ENCODE measurements at regions not wholly inside any gene's neighbourhood (a gene's known extent, or its start where the extent isn't known, plus 50 kb on each side); places are given as distances from the start of the nearest gene placed in this dataset.

DNA sequence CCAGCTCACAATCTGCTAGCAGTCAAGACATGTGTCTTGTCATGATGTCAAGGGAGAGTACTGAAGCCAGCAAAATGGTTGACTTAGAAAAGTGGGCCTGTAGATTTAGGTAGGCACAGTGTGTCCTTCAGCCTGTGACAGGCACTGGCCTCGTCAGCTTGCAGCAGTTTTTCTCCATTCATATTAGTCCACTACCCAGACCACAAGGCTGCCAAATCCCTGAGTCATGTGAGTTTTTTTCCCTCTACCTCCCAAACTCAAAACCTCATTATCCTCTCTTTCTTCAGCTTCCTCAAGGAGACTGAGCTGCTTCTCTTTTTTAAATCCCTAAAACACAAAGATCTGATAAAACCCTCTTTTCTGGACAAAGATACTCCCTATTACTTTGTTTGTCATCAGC is 102.6 kb upstream of the HS3ST3A1 start:
- no peaks in the 10 kb centered on the region for H3K4me1 ChIP-seq (ENCODE audit: low read length)
- no peaks in the 10 kb centered on the region for H4K20me1 ChIP-seq (ENCODE audit: insufficient read depth, low read length)
- H3K27me3 ChIP-seq (ENCODE audit: low read depth, low read length), result no peaks in the 10 kb centered on the region
- H3K4me3 ChIP-seq (ENCODE audit: low read length), result no peak overlapping the region
- H3K9me3 ChIP-seq (ENCODE audit: insufficient read depth, low read length), result no peaks in the 10 kb centered on the region
- H3K36me3 ChIP-seq (replicated peaks; ENCODE audit: low read depth, low read length), result no peaks in the 10 kb centered on the region
- no peak overlapping the region for H3K27ac ChIP-seq (ENCODE audit: low read length)
- no peak overlapping the region for H2AFZ ChIP-seq (ENCODE audit: low read depth, low read length)
- no peak overlapping the region for H3K4me2 ChIP-seq (ENCODE audit: low read length)
- no peak overlapping the region for H3K9ac ChIP-seq (ENCODE audit: low read length)
- TF ChIP-seq EZH2phosphoT487 (IDR thresholded peaks at IDR 0.05; ENCODE audit: low read depth), result no peak
- TF ChIP-seq, protein P1, sequence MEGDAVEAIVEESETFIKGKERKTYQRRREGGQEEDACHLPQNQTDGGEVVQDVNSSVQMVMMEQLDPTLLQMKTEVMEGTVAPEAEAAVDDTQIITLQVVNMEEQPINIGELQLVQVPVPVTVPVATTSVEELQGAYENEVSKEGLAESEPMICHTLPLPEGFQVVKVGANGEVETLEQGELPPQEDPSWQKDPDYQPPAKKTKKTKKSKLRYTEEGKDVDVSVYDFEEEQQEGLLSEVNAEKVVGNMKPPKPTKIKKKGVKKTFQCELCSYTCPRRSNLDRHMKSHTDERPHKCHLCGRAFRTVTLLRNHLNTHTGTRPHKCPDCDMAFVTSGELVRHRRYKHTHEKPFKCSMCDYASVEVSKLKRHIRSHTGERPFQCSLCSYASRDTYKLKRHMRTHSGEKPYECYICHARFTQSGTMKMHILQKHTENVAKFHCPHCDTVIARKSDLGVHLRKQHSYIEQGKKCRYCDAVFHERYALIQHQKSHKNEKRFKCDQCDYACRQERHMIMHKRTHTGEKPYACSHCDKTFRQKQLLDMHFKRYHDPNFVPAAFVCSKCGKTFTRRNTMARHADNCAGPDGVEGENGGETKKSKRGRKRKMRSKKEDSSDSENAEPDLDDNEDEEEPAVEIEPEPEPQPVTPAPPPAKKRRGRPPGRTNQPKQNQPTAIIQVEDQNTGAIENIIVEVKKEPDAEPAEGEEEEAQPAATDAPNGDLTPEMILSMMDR (IDR thresholded peaks at IDR 0.05; ENCODE audit: low read depth, low read length), result no peak
- no peaks in the 10 kb centered on the region for H3K79me2 ChIP-seq (ENCODE audit: low read length)

DNA sequence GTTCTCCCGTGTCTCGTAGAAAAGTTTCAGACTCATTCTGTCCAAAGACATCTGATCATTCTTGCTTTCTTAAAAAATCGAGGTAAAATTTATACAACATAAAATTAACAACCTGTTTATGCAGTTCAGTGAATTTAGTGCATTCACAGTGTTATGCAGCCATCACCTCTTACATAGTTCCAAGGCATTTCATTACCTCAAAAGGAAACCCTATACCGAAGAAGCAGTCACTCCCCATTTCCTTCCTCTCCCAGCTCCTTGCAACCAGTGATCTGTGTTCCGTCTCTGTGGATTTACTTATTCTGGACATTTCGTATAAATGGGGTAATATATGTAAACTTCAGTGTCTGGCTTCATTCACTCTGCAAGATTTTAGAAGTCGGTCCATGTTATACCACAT is 103.5 kb upstream of the HS3ST3A1 start:
- H2AFZ ChIP-seq (ENCODE audit: low read depth, low read length), result no peak overlapping the region
- no peaks in the 10 kb centered on the region for H3K27me3 ChIP-seq (ENCODE audit: low read depth, low read length)
- H3K9ac ChIP-seq (ENCODE audit: low read length), result no peak overlapping the region
- no peaks in the 10 kb centered on the region for H4K20me1 ChIP-seq (ENCODE audit: insufficient read depth, low read length)
- H3K79me2 ChIP-seq (ENCODE audit: low read length), result no peaks in the 10 kb centered on the region
- no peaks in the 10 kb centered on the region for H3K4me1 ChIP-seq (ENCODE audit: low read length)
- no peak overlapping the region for H3K4me3 ChIP-seq (ENCODE audit: low read length)
- H3K4me2 ChIP-seq (ENCODE audit: low read length), result no peak overlapping the region
- H3K9me3 ChIP-seq (ENCODE audit: insufficient read depth, low read length), result no peaks in the 10 kb centered on the region
- TF ChIP-seq, protein P1 (IDR thresholded peaks at IDR 0.05; ENCODE audit: low read depth, low read length), result no peak
- TF ChIP-seq EZH2phosphoT487 (IDR thresholded peaks at IDR 0.05; ENCODE audit: low read depth), result no peak
- H3K36me3 ChIP-seq (replicated peaks; ENCODE audit: low read depth, low read length), result no peaks in the 10 kb centered on the region
- H3K27ac ChIP-seq (ENCODE audit: low read length), result no peak overlapping the region

DNA sequence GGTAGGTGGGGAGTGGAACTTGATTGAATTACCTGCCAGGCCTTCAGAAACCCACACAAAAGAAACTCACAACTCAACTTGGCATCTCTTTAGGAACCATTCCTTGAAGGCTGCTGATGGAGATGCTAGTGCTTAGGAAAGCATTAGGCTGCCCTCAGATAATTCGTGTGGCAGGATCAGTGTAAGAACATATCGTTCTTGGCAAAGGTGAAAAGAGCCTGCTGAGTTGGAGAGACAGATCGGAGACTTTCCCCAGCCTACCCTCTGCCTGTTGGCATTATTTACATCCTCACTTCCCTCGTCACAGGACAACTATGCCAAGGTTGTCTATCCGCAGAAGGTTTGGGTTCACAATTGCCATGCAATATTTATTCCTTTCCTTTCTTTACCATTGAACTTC is 120.0 kb upstream of the HS3ST3A1 start:
- no peak overlapping the region for H3K9ac ChIP-seq (ENCODE audit: low read length)
- H3K27me3 ChIP-seq (ENCODE audit: low read depth, low read length), result no peaks in the 10 kb centered on the region
- no peaks in the 10 kb centered on the region for H3K36me3 ChIP-seq (replicated peaks; ENCODE audit: low read depth, low read length)
- no peaks in the 10 kb centered on the region for H3K4me1 ChIP-seq (ENCODE audit: low read length)
- H4K20me1 ChIP-seq (ENCODE audit: insufficient read depth, low read length), result no peaks in the 10 kb centered on the region
- H3K79me2 ChIP-seq (ENCODE audit: low read length), result no peaks in the 10 kb centered on the region
- H2AFZ ChIP-seq (ENCODE audit: low read depth, low read length), result no peak overlapping the region
- H3K4me3 ChIP-seq (ENCODE audit: low read length), result no peak overlapping the region
- no peak for TF ChIP-seq EZH2phosphoT487 (IDR thresholded peaks at IDR 0.05; ENCODE audit: low read depth)
- TF ChIP-seq, protein P1 (IDR thresholded peaks at IDR 0.05; ENCODE audit: low read depth, low read length), result no peak
- no peaks in the 10 kb centered on the region for H3K9me3 ChIP-seq (ENCODE audit: insufficient read depth, low read length)
- no peak overlapping the region for H3K27ac ChIP-seq (ENCODE audit: low read length)
- no peak overlapping the region for H3K4me2 ChIP-seq (ENCODE audit: low read length)

DNA sequence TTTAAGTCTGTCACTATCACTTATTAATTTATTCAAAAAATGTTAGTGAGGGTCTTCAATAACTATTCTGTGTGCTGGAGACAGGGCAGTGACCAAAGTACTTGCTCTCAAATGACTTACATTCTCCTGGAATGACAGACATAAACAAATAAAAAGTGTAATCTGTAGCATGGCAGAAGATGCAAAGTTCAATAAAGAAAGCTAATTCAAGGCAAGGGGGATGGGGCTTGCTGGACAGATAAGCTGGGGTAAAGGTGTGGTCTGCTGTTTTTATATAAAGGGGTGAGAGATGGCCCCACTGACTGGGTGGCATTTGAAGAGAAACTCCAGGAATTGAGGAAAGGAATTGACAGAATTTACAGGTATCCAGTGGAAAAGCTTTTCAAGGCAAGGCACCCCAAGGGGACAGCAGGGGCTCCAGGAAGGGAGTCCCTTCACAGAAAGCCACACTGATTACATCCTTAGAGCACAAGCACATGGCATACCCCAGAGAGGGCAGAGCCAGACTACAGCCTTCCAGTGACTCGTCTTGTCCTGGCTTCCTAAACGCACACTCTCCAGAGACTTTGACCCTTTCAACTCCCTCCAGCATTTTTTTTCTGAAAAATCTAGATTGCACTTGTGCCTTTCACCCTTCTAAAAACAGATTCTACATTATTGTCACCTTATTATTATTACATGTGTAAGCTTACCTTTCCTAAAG is 123.7 kb upstream of the HS3ST3A1 start:
- H3K27ac ChIP-seq (ENCODE audit: low read length), result no peak overlapping the region
- no peak overlapping the region for H2AFZ ChIP-seq (ENCODE audit: low read depth, low read length)
- H3K36me3 ChIP-seq (replicated peaks; ENCODE audit: low read depth, low read length), result no peaks in the 10 kb centered on the region
- H4K20me1 ChIP-seq (ENCODE audit: insufficient read depth, low read length), result no peaks in the 10 kb centered on the region
- no peaks in the 10 kb centered on the region for H3K27me3 ChIP-seq (ENCODE audit: low read depth, low read length)
- H3K4me2 ChIP-seq (ENCODE audit: low read length), result no peak overlapping the region
- no peaks in the 10 kb centered on the region for H3K4me1 ChIP-seq (ENCODE audit: low read length)
- H3K79me2 ChIP-seq (ENCODE audit: low read length), result no peaks in the 10 kb centered on the region
- no peak overlapping the region for H3K9ac ChIP-seq (ENCODE audit: low read length)
- H3K4me3 ChIP-seq (ENCODE audit: low read length), result no peak overlapping the region
- H3K9me3 ChIP-seq (ENCODE audit: insufficient read depth, low read length), result no peaks in the 10 kb centered on the region
- TF ChIP-seq, protein P1 (IDR thresholded peaks at IDR 0.05; ENCODE audit: low read depth, low read length), result no peak
- no peak for TF ChIP-seq EZH2phosphoT487 (IDR thresholded peaks at IDR 0.05; ENCODE audit: low read depth)

Measured in OCI-LY3 (cell line).